SK-N-SH treated with all-trans-retinoic acid at 6 μM for 48 hours (cell line): ENCODE measurements at regions not wholly inside any gene's neighbourhood (a gene's known extent, or its start where the extent isn't known, plus 50 kb on each side); places are given as distances from the start of the nearest gene placed in this dataset.
A peak's percentile ranks its signal among the peaks of the same experiment; 100 is the strongest.

Experiments used
- CREB5 ChIP-seq: fragments of 250-450 bp; sonication (Bioruptor Pico); IDR thresholded peaks from 2 replicates; pipeline ENCODE4 v1.5.1; 2020; ENCODE audit warnings: low read depth, mild to moderate bottlenecking, moderate library complexity
- CSRNP3 ChIP-seq: fragments of 250-450 bp; sonication (Bioruptor Pico); IDR thresholded peaks from 2 replicates; pipeline ENCODE4 v1.5.1; 2021; ENCODE audit warnings: mild to moderate bottlenecking, moderate library complexity
- ESRRG ChIP-seq: fragments of 250-450 bp; sonication (Bioruptor Pico); IDR thresholded peaks from 2 replicates; pipeline ENCODE4 v1.6.1; 2021; ENCODE audit warnings: mild to moderate bottlenecking
- GLIS3 ChIP-seq: fragments of 250-450 bp; sonication (Bioruptor Pico); IDR thresholded peaks from 2 replicates; pipeline ENCODE4 v1.5.0; 2020; ENCODE audit warnings: mild to moderate bottlenecking, moderate library complexity
- ISL1 ChIP-seq: fragments of 250-450 bp; sonication (Bioruptor Pico); IDR thresholded peaks from 2 replicates; pipeline ENCODE4 v2.1.2; 2022; ENCODE audit warnings: mild to moderate bottlenecking, moderate library complexity
- OSR1 ChIP-seq: fragments of 250-450 bp; sonication (Bioruptor Pico); IDR thresholded peaks from 2 replicates; pipeline ENCODE4 v1.8.0; 2022; ENCODE audit warnings: moderate library complexity, mild to moderate bottlenecking, inconsistent platforms
- TOX ChIP-seq: fragments of 250-450 bp; sonication (Bioruptor Pico); IDR thresholded peaks from 2 replicates; pipeline ENCODE4 v1.8.0; 2021; ENCODE audit warnings: mild to moderate bottlenecking, moderate library complexity, borderline replicate concordance
- TSHZ2 ChIP-seq: fragments of 250-450 bp; sonication (Bioruptor Pico); IDR thresholded peaks from 2 replicates; pipeline ENCODE4 v1.5.0; 2020; ENCODE audit warnings: mild to moderate bottlenecking, moderate library complexity
- ZC3H10 ChIP-seq: fragments of 250-450 bp; sonication (Bioruptor Pico); IDR thresholded peaks from 2 replicates; pipeline ENCODE4 v1.5.1; 2021; ENCODE audit warnings: mild to moderate bottlenecking, moderate library complexity
- ZFP3 ChIP-seq: fragments of 250-450 bp; sonication (Bioruptor Pico); IDR thresholded peaks from 2 replicates; pipeline ENCODE4 v1.5.0; 2020; ENCODE audit warnings: mild to moderate bottlenecking, moderate library complexity
- ZFP30 ChIP-seq: fragments of 450-650 bp; formaldehyde crosslinking; IDR thresholded peaks from 2 replicates; pipeline ENCODE4 v1.5.0; 2022; ENCODE audit warnings: mild to moderate bottlenecking, moderate library complexity
- ZNF70 ChIP-seq: fragments of 450-650 bp; formaldehyde crosslinking; IDR thresholded peaks from 2 replicates; pipeline ENCODE4 v1.5.0; 2020; ENCODE audit warnings: mild to moderate bottlenecking, moderate library complexity

GRCh38 chr1:98107256-98107655, 186.4 kb upstream of the DPYD start:
- TF ChIP-seq ZC3H10 (CRISPR knock-in tag) = no peak
- no peak for TF ChIP-seq CSRNP3
- no peak for TF ChIP-seq OSR1
- no peak for TF ChIP-seq TSHZ2 (CRISPR knock-in tag)
- no peak for TF ChIP-seq ESRRG (CRISPR knock-in tag)
- no peak for TF ChIP-seq CREB5
- no peak for TF ChIP-seq ZFP30
- TF ChIP-seq ZFP3 (CRISPR knock-in tag) = peak; percentile 84
- no peak for TF ChIP-seq GLIS3
- TF ChIP-seq TOX = peak; percentile 34; the same call in 1 of the 2 replicates
- no peak for TF ChIP-seq ISL1 (CRISPR knock-in tag)
- TF ChIP-seq ZNF70 (CRISPR knock-in tag) = no peak
